NCI-H2171 treated with DMSO at 0.1 percent for 48 hours (cell line): ENCODE measurements at regions not wholly inside any gene's neighbourhood (a gene's known extent, or its start where the extent isn't known, plus 50 kb on each side); places are given as distances from the start of the nearest gene placed in this dataset.

Experiments
- DNase-seq: peaks from one replicate; lab custom pipeline; 2025; lab: John Stamatoyannopoulos, UW

GRCh38 chr12:118851891-118852290 is 129.4 kb upstream of the SRRM4 start:
- peak; percentile 64 for DNase-seq

DNA sequence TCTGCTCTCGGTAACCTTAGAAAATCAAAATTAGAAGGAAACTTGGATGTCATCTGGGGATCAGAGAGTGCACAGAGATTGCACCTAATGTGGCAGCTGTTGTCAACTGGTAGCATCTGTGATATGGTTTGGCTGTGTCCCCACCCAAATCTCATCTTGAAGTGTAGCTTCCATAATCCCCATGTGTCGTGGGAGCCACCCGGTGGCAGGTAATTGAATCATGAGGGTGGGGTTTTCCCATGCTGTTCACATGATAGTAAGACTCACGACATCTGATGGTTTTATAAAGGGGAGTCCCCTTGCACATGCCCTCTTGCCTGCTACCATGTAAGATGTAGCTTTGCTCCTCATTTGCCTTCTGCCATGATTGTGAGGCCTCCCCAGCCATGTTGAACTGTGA is 127.7 kb upstream of the SRRM4 start:
- peak; percentile 37 for DNase-seq

DNA sequence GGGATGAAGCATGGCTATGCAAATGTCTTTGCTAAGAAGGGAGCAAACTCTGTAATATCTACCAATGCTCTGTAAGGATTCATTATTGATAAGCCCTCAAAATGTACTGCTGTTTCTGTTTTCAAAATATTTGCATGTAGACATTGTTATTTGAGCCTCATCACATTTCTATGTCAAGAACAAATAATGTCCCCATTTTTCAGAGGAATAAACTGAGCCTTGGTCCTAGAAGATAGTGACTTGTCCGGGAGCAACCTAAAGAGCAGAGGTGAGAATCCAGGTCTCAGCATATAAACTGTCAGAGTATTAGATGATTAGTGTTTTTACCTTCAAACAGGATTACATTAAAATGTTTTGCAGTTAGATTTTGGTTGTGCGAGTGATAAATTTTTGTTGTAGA is 125.5 kb upstream of the SRRM4 start:
- DNase-seq, result no peak

- no peak for DNase-seq
Observed at GRCh38 chr12:118866346-118866745, 115.0 kb upstream of the SRRM4 start.

GRCh38 chr12:118870551-118870950 is 110.8 kb upstream of the SRRM4 start:
- DNase-seq, result no peak

DNA sequence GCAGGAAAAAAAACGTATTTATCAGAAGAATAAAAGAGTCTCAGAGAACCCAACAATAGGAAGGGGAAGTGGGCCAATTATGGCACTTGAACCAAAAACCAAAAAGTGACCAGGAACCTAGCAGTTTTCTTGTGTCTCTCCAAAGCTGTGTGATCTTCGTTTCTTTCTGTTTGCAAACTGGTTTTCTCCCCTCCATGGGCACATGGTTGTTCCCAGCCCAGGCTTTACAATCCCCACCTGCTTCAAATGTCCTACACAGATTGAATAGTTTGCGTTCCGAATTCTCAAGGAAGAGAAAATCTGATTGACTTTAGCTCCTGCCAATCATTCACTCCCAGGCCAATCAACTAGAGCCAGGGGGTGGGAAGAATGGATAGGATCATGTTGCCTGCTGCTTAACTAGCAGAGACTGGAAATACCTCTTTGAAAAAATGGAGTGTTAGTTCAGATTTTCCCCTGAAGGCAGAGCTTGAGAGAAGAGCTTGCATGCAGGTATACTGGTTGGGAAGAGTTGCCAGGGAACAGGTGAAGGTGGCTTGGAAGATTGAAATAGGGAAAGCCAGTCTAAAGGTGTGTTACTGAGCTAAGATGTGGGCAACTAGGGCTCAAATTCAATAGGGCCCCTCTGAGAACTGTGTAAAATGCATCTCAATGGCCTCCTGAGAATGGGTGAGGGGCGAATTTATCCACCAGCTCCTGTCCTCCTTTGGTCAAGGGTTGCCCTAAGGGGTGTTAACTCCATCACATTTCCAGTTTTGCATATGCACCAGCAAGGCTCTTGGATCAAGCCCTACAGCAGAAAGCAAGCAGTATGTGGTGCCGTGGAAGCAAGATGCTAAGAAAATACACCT is 106.4 kb upstream of the SRRM4 start:
- peak; percentile 79 for DNase-seq

- no peak for DNase-seq
Observed at GRCh38 chr12:118880720-118881493, 100.4 kb upstream of the SRRM4 start.

DNA sequence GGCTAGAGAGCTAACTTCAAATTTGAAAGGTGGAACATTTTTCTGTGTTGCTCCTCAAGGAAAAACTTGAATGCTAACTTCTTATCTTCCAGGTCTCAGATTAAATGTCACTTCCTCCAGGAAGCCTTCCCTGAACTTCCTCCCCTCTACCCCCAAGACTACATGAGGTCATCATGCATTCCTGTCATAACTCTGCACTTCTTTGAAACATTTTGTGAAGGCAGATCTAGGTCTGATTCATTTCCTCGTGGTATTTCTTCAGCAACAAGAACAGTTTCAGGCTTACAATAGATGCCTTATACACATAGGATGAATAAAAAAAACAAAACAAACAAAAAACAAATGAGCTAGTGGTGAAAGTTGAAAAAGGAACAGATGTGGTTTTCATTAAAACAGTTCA is 97.1 kb upstream of the SRRM4 start:
- no peak for DNase-seq

GRCh38 chr12:118900993-118901392 is 80.3 kb upstream of the SRRM4 start:
- DNase-seq, result no peak

DNA sequence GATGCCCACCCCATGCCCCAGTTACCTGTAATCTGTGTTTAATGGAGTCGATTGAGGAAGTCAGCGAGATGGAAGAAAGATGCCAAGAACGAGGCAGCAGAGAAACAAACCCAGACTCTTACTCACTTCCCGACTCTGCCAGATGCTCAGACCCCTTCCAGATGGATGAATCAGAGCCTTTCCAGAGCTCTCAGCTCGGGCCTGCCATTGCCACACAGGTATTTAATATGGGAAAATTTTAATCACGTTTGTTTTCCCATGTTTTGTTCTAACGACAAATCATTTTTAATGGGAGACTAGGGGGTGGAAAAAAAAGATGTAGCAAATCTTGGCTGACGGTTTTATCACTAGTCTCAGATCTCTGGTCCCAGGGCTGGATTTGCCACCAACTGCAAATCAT is 72.5 kb upstream of the SRRM4 start:
- peak; percentile 74 for DNase-seq

DNA sequence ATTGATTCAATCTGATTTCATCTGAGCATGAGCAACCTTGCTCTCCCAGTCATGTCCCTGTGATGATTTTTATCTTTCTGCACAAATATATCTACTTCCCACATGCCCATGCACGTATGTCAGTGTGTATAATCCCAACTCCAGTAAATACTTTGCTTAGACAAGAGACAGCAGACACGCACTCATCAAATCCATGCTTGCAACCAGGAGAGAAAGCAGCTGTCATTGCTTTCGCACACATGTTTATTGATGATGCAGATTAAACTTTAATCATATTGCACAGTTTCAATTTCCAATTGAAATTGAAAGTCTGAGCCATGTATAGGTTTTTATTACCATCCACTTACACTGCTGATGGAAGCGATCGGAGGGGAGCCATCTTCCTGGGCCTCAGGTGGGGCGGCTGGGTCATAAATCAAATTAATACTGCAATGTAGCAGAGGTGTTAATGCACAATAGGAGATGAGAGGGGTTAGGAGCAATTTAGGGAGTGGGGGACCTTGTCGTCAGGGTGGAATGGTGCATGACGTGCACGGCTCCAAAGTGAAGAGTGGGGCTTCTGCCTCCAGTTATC is 68.6 kb upstream of the SRRM4 start:
- no peak for DNase-seq

DNA sequence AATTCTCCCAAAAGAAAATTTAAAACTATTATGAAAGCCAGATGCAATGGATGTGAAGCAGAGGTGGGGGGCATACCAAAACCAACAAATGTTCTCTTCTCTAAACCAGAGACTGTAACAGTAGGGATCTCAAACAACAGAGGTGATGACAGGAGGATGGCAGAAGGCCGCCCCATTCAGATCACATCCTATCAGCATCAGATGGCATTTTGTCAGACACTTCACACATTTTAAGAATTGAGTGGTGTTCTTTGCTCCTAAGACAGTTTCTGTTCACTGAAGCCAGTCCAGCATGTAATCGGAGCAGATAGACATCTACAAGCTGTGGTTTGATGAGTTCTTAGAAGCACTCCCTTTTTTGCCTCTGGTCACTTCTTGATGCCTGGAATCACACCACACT is 59.6 kb upstream of the SRRM4 start:
- no peak for DNase-seq

GRCh38 chr12:118922405-118922804 is 58.9 kb upstream of the SRRM4 start:
- no peak for DNase-seq

- no peak for DNase-seq
Observed at GRCh38 chr12:118925407-118925806, 55.9 kb upstream of the SRRM4 start.

- DNase-seq, result no peak
Observed at GRCh38 chr12:118925826-118926225, 55.5 kb upstream of the SRRM4 start.
